Stimulated activated naive CD8-positive, alpha-beta T cell treated with anti-CD3 and anti-CD28 coated beads, Interleukin-15, Interleukin-2, amounts not matched to agents 100 ng/mL and 50 ng/mL, for 24 hours (primary cell): ENCODE measurements at regions not wholly inside any gene's neighbourhood (a gene's known extent, or its start where the extent isn't known, plus 50 kb on each side); places are given as distances from the start of the nearest gene placed in this dataset.

Experiments
- H3K27ac Mint-ChIP-seq: one replicate; pipeline ENCODE4 v1.8.0; 2021; ENCODE audit warnings: mild to moderate bottlenecking, mixed read lengths
- H3K27me3 Mint-ChIP-seq: one replicate; pipeline ENCODE4 v1.8.0; 2021; ENCODE audit warnings: mixed read lengths
- H3K36me3 Mint-ChIP-seq: one replicate; pipeline ENCODE4 v1.8.0; 2021; ENCODE audit warnings: low read depth, mixed read lengths
- H3K4me1 Mint-ChIP-seq: one replicate; pipeline ENCODE4 v1.8.0; 2021; ENCODE audit warnings: low read depth, mixed read lengths
- H3K4me3 Mint-ChIP-seq: one replicate; pipeline ENCODE4 v1.8.0; 2021; ENCODE audit warnings: mild to moderate bottlenecking, mixed read lengths
- H3K9me3 Mint-ChIP-seq: one replicate; pipeline ENCODE4 v1.8.0; 2021; ENCODE audit warnings: mixed read lengths

GRCh38 chr10:113241599-113242360, 291.7 kb downstream of the TCF7L2 start:
- Mint-ChIP-seq H3K36me3 (no peaks in the 10 kb centered on the region), H3K4me3 (no peak overlapping the region), H3K9me3 (no peaks in the 10 kb centered on the region), H3K4me1 (no peaks in the 10 kb centered on the region), H3K27ac (no peak overlapping the region), H3K27me3 (peaks cover 33% of the 10 kb centered on the region)

DNA sequence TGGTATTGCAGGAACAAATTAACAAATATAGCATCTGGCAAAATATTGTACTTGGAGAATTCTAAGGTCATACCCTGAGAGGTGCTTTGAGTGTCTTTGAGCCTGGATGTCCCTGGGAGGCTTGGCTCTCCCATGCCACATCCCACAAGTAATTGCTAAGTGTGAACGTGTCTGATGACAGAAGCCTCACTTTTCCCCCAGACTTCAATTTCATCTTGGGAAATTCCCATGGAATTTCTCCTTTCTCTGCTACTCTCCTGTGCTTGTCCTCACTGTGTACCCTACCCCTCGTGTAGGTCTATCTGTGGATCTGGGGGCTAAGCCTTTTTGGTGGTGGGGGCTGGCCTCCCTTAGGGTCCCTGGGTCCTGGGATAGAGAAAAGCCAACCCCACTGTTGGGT, 293.3 kb downstream of the TCF7L2 start:
- Mint-ChIP-seq H3K27ac (no peak overlapping the region), H3K4me3 (no peak overlapping the region), H3K9me3 (no peaks in the 10 kb centered on the region), H3K27me3 (peaks cover 30% of the 10 kb centered on the region), H3K4me1 (no peaks in the 10 kb centered on the region), H3K36me3 (no peaks in the 10 kb centered on the region)

DNA sequence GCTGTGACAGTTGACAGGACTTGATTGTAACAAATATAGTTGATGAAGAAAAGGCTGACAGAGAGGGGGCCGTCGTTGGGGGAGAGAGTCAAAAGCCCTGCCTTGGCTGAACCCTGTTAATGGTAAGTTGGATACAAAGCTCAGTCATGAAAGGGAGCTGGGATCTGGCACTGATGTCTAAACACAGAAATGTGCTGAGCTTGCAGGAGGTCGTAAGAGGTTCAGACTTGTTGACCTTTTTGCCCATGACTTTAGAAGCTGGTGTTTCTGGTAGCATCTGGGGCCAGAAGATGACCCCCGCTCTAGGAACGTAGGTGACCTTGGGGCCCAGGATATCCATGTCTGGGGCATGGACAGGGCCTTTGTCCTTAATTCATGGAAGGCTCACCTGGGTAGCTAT, 294.7 kb downstream of the TCF7L2 start:
- H3K36me3 Mint-ChIP-seq, result no peaks in the 10 kb centered on the region
- no peaks in the 10 kb centered on the region for H3K4me1 Mint-ChIP-seq
- peaks cover 22% of the 10 kb centered on the region for H3K27me3 Mint-ChIP-seq
- H3K4me3 Mint-ChIP-seq, result no peak overlapping the region
- H3K27ac Mint-ChIP-seq, result no peak overlapping the region
- no peaks in the 10 kb centered on the region for H3K9me3 Mint-ChIP-seq

- no peaks in the 10 kb centered on the region for H3K36me3 Mint-ChIP-seq
- peaks cover 17% of the 10 kb centered on the region for H3K27me3 Mint-ChIP-seq
- no peak overlapping the region for H3K4me3 Mint-ChIP-seq
- H3K4me1 Mint-ChIP-seq, result no peaks in the 10 kb centered on the region
- H3K27ac Mint-ChIP-seq, result no peak overlapping the region
- no peaks in the 10 kb centered on the region for H3K9me3 Mint-ChIP-seq
These were observed 295.2 kb downstream of the TCF7L2 start for GRCh38 chr10:113245286-113245685.

DNA sequence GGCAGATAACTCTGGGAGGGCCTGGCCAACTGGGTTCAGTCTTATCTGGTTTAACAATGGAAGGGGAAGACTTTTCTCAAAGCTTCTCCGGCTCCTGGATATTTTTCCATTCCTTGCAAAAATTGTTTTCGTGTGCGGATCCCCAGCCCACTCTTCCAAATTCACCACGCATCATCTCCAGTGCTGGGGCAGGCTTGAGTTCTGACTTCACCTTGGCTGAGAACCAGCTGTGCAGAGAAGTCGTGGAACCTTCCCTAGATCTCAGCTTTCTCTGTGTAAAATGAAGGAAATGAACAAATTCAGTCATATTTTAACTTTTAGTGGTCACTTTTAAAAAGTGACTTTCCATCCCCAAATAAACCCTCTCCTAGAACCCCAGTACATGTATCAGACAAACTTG, 297.0 kb downstream of the TCF7L2 start:
- Mint-ChIP-seq H3K27ac (no peak overlapping the region), H3K27me3 (peaks cover 9% of the 10 kb centered on the region), H3K4me3 (no peak overlapping the region), H3K9me3 (no peaks in the 10 kb centered on the region), H3K4me1 (no peaks in the 10 kb centered on the region), H3K36me3 (no peaks in the 10 kb centered on the region)

GRCh38 chr10:113252650-113253618, 299.9 kb upstream of the HABP2 start:
- Mint-ChIP-seq H3K4me1 (no peaks in the 10 kb centered on the region), H3K36me3 (no peaks in the 10 kb centered on the region), H3K9me3 (no peaks in the 10 kb centered on the region), H3K27me3 (no peaks in the 10 kb centered on the region), H3K4me3 (no peak overlapping the region), H3K27ac (no peak overlapping the region)

DNA sequence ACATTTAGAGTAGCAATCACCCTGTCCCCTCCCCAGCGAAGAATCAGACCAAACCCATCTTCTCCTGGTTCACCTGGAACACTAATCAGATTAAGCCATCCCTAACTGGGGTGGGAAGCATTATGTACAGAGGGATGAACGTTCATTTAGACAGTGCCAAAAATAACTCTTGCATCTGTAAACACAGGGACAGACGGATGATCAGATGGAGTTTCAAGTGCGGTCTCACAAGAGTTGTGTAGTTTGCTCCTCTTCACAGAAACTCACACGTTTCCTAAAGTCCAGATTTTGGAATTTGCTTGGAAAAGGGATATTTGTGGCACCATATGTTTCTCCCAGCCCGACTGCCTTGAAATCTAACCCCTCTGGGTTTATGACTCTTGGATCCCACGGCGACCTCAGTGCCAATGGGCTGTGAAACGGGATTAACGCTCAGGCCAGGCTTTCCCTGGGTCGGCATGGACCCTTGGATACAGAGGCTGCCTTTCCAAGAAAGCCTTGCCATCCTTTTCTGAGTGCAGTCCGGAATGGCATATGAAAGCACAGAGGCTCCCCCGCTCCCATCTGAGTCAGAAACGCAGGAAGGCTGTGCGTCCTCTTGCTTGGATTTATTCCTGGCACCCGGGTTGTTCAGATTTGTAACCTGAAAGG, 293.2 kb upstream of the HABP2 start:
- Mint-ChIP-seq H3K4me1 (no peaks in the 10 kb centered on the region), H3K4me3 (no peak overlapping the region), H3K36me3 (no peaks in the 10 kb centered on the region), H3K27ac (no peak overlapping the region), H3K9me3 (no peaks in the 10 kb centered on the region), H3K27me3 (peaks cover 28% of the 10 kb centered on the region)

GRCh38 chr10:113261161-113261560, 291.7 kb upstream of the HABP2 start:
- H3K9me3 Mint-ChIP-seq, result no peaks in the 10 kb centered on the region
- H3K27ac Mint-ChIP-seq, result no peak overlapping the region
- no peaks in the 10 kb centered on the region for H3K36me3 Mint-ChIP-seq
- no peaks in the 10 kb centered on the region for H3K4me1 Mint-ChIP-seq
- H3K4me3 Mint-ChIP-seq, result no peak overlapping the region
- H3K27me3 Mint-ChIP-seq, result peaks cover 28% of the 10 kb centered on the region

DNA sequence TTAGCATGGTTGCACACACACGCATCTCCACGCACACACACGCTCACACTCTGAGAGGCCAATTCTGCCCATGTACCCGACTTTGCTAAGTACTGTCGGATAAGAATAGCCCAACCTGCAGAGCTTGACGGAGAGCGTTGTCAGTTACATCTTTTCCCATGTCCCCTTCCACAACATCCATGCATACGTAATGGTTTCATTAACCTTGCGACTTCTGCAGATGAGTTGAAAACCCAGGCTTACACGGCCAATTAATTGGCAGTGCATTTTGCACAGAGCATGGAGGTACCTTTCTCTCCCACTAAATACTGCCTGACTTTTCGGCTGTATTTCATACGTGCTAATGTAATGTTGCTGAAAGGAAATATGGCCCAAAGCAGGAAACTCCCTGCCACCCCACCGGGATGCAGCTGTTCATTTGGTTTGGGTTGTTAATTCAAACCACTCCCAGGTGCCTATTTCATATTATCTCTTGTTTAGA, 291.2 kb upstream of the HABP2 start:
- H3K27ac Mint-ChIP-seq, result no peak overlapping the region
- no peaks in the 10 kb centered on the region for H3K4me1 Mint-ChIP-seq
- no peaks in the 10 kb centered on the region for H3K9me3 Mint-ChIP-seq
- no peak overlapping the region for H3K4me3 Mint-ChIP-seq
- no peaks in the 10 kb centered on the region for H3K36me3 Mint-ChIP-seq
- H3K27me3 Mint-ChIP-seq, result peaks cover 28% of the 10 kb centered on the region

DNA sequence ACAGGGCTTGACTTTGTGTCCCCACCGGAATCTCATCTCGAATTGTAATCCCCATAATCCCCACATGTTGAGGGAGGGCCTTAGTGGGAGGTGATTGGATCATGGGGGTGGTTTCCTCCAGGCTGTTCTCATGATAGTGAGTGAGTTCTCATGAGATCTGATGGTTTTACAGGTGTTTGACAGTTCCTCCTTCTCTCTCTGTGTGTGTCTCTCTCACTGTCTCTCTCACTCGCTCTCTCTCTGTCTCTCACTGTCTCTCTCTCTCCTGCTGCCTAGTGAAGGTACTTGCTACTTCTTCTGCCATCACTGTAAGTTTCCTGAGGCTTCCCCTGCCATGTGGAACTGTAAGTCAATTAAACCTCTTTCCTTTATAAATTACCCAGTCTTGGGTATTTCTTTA, 289.8 kb upstream of the HABP2 start:
- Mint-ChIP-seq H3K36me3 (no peaks in the 10 kb centered on the region), H3K27me3 (peaks cover 28% of the 10 kb centered on the region), H3K9me3 (no peaks in the 10 kb centered on the region), H3K4me3 (no peak overlapping the region), H3K27ac (no peak overlapping the region), H3K4me1 (no peaks in the 10 kb centered on the region)

GRCh38 chr10:113264333-113265131, 288.3 kb upstream of the HABP2 start:
- Mint-ChIP-seq H3K36me3 (no peaks in the 10 kb centered on the region), H3K4me1 (no peaks in the 10 kb centered on the region), H3K4me3 (no peak overlapping the region), H3K27me3 (peaks cover 28% of the 10 kb centered on the region), H3K27ac (no peak overlapping the region), H3K9me3 (no peaks in the 10 kb centered on the region)

DNA sequence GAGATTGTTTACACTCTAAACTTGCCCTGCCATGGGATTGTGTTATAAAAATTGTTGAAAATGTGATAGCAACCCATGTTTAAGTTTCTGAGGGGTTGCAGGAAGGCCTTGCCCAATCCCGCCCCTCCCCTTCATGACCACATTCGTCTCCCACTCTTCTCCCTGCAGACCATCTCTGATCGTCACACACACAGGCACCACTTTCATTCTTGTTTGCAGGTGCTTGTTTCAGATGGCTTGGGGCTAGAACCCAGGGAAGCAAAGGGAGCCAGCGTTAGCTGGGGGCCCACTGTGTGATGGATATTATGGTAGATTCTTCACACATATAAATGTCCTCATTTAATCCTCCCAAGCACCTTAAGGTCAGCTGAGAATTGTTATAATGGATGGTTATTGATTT, 286.7 kb upstream of the HABP2 start:
- Mint-ChIP-seq H3K4me1 (no peaks in the 10 kb centered on the region), H3K27ac (no peak overlapping the region), H3K9me3 (peaks cover 4% of the 10 kb centered on the region), H3K36me3 (no peaks in the 10 kb centered on the region), H3K27me3 (peaks cover 26% of the 10 kb centered on the region), H3K4me3 (no peak overlapping the region)

GRCh38 chr10:113267619-113268562, 285.0 kb upstream of the HABP2 start:
- peaks cover 11% of the 10 kb centered on the region for H3K27me3 Mint-ChIP-seq
- H3K27ac Mint-ChIP-seq, result no peak overlapping the region
- H3K9me3 Mint-ChIP-seq, result peaks cover 4% of the 10 kb centered on the region
- peaks cover 2% of the 10 kb centered on the region for H3K4me1 Mint-ChIP-seq
- no peaks in the 10 kb centered on the region for H3K36me3 Mint-ChIP-seq
- no peak overlapping the region for H3K4me3 Mint-ChIP-seq
